Astrocyte of the cerebellum (primary cell): ENCODE measurements at regions not wholly inside any gene's neighbourhood (a gene's known extent, or its start where the extent isn't known, plus 50 kb on each side); places are given as distances from the start of the nearest gene placed in this dataset.

Source experiments
- DNase-seq: peaks from one replicate; pipeline ENCODE4 v3.0.0-alpha.2; 2011; ENCODE audit warnings: low read depth
- H3K4me3 ChIP-seq: 2 replicates; pipeline ENCODE4 v1.5.1; 2011; ENCODE audit warnings: mild to moderate bottlenecking, low read depth, low read length, moderate library complexity
- CTCF ChIP-seq: IDR thresholded peaks from 2 replicates; pipeline ENCODE4 v1.5.1; 2012; ENCODE audit warnings: low read length, low read depth, moderate library complexity, mild to moderate bottlenecking; ENCODE audit errors: missing control alignments
- in situ Hi-C: cut with HindIII; loops from 2 replicates; pipeline ENCODE4 v1.10.0; 2017; ENCODE audit warnings: low sequenced_read_pairs

GRCh38 chr15:97189162-97189780 is 771.2 kb upstream of the ARRDC4 start:
- in situ Hi-C loops: no loop called here
- H3K4me3 ChIP-seq: no peak overlapping the region
- no peak for TF ChIP-seq CTCF
- no peak for DNase-seq

- H3K4me3 ChIP-seq: no peak overlapping the region
- in situ Hi-C loops: no loop called here
- DNase-seq: no peak
- TF ChIP-seq CTCF: no peak
These were observed 765.8 kb upstream of the ARRDC4 start for GRCh38 chr15:97194750-97195149.

- TF ChIP-seq CTCF: no peak
- no peak for DNase-seq
- H3K4me3 ChIP-seq: no peak overlapping the region
- in situ Hi-C loops: no loop called here
These were observed 764.2 kb upstream of the ARRDC4 start for GRCh38 chr15:97196048-97197014.

- in situ Hi-C loops: no loop called here
These were observed 761.0 kb upstream of the ARRDC4 start for GRCh38 chr15:97199393-97200051.

GRCh38 chr15:97200161-97200560 is 760.3 kb upstream of the ARRDC4 start:
- DNase-seq: no peak
- H3K4me3 ChIP-seq: no peak overlapping the region
- no peak for TF ChIP-seq CTCF
- in situ Hi-C loops: no loop called here

More at GRCh38 chr15:97199393-97200051, 761.0 kb upstream of the ARRDC4 start:
- TF ChIP-seq CTCF: no peak
- DNase-seq: no peak
- no peak overlapping the region for H3K4me3 ChIP-seq

- no peak overlapping the region for H3K4me3 ChIP-seq
- DNase-seq: no peak
- no peak for TF ChIP-seq CTCF
- in situ Hi-C loops: no loop called here
These were observed 750.2 kb upstream of the ARRDC4 start for GRCh38 chr15:97210277-97210676.
